HG02973 (cell line): ENCODE measurements at regions not wholly inside any gene's neighbourhood (a gene's known extent, or its start where the extent isn't known, plus 50 kb on each side); places are given as distances from the start of the nearest gene placed in this dataset.
"Not testable (repeated sequence)": the region's sequence is repeated elsewhere in the genome, so short reads cannot be mapped to it uniquely, and the experiment has no call there.

Source experiments
- ATAC-seq: cut with Tn5 transposase; IDR thresholded peaks from one replicate; pipeline ENCODE4 v1.9.1; 2021; ENCODE audit warnings: moderate library complexity; ENCODE audit not compliant: unreplicated experiment

- no peak for ATAC-seq
Observed at GRCh38 chr2:101612019-101612418, 85.5 kb upstream of the MAP4K4 start.

DNA sequence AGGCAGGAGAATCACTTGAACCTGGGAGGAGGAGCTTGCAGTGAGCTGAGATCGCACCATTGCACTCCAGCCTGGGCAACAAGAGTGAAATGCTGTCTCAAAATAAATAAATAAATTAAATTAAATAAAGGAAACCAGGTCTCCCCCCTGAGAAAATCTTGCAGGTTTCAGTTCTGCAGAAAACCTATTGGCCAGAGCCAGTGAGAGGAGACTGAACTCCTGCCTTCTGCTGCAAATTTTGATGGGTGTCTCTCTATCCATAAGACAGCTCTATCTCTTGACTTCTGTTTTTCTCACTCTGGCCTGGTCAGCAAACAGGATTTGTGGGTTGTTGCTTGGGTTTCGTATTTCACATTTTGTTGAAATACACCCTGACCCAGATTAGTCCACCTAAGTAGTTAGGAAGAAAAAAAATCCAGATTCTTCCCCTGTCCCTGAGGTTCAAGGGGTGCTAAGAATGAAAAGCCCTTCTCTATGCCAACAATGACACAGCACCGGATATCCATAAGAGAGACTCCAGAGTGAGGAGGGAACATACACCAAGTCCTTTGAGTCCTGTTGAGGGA, 86.7 kb upstream of the MAP4K4 start:
- ATAC-seq, result no peak

DNA sequence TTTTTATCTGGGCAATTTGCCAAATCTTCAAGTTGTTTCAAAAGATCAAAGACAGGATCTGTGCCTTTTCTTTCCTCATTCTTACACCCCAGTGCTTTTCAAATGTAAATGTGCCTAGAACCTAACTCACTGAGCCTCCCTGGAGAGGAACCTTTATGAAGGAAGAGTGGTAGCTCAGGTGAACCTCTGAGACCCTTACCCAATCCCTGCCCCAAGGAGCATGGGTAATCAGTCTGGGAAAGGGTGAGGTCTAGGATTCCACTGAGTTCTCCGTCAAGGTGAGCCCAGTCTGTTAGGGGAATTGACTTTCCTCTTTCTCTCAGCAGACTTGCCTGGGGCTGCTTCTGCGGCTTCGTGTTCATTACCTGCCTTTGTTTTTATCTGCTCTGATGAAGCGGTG, 88.1 kb upstream of the MAP4K4 start:
- ATAC-seq, result no peak

GRCh38 chr2:101608408-101609310, 88.8 kb upstream of the MAP4K4 start:
- ATAC-seq, result no peak

GRCh38 chr2:101597347-101597944, 100.1 kb upstream of the MAP4K4 start:
- ATAC-seq, result no peak

DNA sequence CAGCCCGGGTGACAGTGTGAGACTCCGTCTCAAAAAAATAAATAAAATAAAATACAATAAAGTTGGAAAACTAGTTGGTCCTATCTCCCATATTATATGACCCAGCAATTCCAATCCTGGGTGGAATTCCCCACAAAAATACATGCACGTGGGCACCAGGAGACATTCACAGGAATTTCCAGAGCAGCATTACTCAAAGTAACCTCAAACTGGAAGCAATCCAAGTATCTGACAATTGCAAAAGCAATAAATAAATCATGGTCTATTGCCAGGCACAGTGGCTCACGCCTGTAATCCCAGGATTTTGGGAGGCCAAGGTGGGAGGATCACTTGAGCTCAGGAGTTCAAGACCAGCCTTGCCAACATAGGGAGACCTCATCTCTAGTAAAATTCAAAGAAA, 101.2 kb upstream of the MAP4K4 start:
- ATAC-seq, result no peak

DNA sequence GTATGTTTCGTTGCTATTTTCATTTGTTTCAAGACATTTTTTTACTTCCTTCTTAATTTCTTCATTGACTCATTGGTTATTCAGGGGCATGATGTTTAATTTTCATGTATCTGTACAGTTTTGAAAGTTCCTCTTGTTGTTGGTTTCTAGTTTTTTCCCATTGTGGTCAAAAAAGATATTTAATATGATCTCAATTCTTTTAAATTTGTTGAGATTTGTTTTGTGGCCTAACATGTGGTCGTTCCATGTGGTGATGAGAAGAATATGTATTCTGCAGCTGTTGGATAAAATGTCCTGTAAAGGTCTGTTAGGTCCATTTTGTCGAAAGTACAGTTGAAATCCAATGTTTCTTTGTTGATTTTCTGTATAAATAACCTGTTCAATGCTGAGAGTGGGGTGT, 110.3 kb upstream of the MAP4K4 start:
- ATAC-seq, result no peak

DNA sequence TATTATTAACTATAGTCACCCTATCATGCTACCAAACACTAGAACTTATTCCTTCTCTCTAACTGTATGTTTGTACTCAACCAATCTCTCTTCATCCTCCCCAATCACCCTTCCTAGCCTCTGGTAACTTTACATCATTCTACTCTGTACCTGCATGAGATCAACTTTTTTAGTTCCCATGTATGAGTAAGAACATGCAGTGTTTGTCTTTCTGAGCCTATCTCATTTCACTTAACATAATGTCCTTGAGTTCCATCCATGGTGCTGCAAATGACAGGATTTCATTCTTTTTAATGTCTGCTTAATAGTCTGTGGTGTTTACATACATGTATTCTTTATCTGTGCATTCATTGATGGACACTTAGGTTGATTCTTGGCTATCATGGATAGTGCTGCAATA, 108.9 kb upstream of the RFX8 start:
- ATAC-seq, result no peak

GRCh38 chr2:101581675-101582299, 106.9 kb upstream of the RFX8 start:
- ATAC-seq, result no peak

DNA sequence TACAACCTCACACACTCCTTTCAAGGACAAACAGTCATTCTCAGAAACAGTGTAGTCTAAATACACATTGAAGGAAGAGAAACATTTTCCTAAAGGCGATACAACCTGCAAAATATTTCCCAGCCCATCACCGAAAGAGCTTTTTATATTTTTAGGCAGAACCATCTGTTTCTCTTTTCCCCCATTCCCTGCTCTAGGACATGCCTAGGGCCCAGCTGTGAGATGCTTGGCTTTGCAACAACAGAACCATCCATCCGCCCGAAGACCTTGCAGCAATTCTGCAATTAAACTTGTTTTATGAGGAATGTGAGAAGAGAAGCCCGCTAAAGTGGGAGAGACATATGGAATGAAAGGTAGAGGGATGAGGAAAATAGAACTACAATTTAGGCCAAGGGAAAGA, 105.6 kb upstream of the RFX8 start:
- ATAC-seq, result no peak

DNA sequence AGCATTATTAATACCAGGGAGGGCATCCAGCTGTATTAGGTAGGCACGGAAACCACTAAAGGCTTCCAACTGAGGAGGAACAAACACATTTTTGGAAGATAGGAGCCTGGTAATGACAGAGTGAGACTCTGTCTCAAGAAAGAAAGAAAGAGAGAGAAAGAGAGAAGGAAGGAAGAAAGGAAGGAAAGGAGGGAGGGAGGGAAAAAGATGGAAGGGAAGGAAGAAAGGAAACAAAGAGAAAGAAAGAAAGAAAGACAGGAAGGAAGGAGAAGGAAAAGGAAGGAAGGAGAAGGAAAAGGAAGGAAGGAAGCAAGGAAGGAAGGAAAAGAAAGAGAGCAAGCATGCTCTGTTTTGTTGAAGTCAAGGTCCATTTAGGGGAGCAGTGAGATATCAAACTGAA, 103.8 kb upstream of the RFX8 start:
- ATAC-seq, result no peak

DNA sequence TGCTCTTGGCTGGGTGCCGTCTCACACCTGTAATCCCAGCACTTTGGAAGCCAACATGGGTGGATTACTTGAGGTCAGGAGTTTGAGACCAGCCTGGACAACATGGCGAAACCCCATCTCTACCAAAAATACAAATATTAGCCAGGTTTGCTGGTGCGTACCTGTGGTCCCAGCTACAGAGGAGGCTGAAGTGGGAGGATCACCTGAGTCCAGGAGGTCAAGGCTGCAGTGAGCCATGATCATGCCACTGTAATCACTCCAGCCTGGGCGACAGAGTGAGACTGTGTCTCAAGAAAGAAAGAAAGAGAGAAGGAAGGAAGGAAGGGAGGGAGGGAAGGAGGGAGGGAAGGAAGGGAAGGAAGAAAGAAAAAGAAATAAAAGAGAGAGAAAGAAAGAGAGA, 103.2 kb upstream of the RFX8 start:
- ATAC-seq, result not testable (repeated sequence)

GRCh38 chr2:101577173-101577572, 102.3 kb upstream of the RFX8 start:
- no peak for ATAC-seq

GRCh38 chr2:101574622-101575021, 99.7 kb upstream of the RFX8 start:
- ATAC-seq, result no peak

- no peak for ATAC-seq
Observed at GRCh38 chr2:101571951-101572350, 97.0 kb upstream of the RFX8 start.

DNA sequence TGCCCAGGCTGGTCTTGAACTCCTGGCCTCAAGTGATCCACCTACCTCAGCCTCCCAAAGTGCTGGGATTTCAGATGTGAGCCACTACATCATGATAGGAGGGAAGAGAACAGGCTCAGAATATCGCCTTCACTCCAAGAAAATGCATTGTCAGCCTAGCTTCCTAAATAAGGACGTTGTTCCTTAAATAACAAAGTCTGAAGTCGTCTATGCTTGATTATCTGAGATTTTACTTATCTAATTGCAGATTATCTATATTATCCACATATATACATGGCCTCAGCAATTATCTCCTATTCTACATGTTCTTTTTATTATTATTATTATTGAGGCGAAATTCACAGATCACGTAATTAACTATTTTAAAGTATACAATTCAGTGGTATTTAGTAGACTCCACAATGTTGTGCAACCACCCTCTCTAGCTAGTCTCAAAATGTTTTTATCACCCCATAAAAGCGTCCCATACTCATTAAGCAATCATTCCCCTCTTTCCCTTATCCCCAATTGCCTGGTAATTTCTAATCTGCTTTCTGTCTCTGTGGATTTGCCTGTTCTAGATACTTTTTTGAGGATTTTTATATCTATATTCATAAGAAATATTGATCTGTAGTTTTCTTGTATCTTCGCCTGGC, 95.1 kb upstream of the RFX8 start:
- no peak for ATAC-seq

- ATAC-seq, result no peak
Observed at GRCh38 chr2:101568969-101569368, 94.1 kb upstream of the RFX8 start.

GRCh38 chr2:101566632-101567228, 91.8 kb upstream of the RFX8 start:
- no peak for ATAC-seq

DNA sequence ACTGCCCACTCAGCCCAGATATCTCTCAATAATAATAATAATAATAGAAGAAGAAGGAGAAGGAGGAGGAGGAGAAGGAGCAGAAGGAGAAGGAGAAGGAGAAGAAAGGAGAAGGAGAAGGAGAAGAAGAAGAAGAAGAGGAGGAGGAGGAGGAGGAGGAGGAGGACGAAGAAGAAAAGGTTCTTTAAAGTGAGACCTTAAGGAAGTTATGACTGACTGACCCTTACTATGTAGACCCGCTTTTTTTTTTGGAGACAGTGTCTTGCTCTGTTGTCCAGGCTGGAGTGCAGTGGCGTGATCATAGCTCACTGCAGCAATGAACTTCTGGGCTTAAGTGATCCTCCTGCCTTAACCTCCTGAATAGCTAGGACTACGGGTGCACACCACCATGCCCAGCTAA, 88.9 kb upstream of the RFX8 start:
- no peak for ATAC-seq

DNA sequence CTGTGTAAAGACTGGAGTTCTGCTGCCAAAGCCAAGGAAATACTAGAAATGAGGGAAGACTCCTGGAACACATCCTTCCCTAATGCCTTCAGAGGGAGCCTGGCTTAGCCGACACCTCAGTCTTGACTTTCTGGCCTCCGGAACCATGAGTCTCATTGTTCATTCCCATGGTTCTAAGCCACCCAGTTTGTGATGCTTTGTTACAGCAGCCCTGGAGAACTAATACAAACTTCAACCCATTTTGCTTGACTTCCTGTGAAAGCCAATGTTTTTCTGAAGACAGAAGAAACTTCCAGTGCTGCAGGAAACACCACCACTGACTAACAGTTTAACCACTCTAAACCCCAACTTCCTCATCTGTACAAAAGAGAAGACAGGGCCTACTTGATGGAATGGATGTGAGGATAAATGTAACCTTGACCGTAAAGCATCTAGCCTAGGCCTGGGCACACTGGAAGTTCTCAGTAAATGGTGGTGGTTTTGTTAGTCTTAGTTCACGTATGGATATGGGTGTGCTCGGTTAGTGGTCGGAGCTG, 85.9 kb upstream of the RFX8 start:
- no peak for ATAC-seq

DNA sequence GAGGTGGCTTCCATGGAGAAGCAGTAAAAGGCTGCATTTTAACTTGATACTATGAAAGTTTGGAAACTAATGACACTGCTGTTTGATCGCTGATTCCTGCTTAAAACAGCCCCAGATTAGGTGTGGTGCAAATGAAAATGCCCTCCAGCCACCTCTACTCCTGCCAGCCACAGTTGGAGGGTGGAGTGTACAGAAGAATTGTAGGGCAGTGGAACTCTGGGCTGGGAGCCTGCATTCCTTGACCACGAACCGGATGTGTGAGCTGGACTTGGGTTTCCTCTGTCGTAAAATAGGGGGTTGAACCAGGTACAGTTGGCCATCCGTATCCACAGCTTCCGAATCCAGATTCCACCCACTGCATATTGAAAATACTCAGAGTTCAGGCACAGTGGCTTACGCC, 84.6 kb upstream of the RFX8 start:
- no peak for ATAC-seq
